ENCODE measurements at regions not wholly inside any gene's neighbourhood (a gene's known extent, or its start where the extent isn't known, plus 50 kb on each side); places are given as distances from the start of the nearest gene placed in this dataset.
"Not testable (repeated sequence)": the region's sequence is repeated elsewhere in the genome, so short reads cannot be mapped to it uniquely, and the experiment has no call there.

DNA sequence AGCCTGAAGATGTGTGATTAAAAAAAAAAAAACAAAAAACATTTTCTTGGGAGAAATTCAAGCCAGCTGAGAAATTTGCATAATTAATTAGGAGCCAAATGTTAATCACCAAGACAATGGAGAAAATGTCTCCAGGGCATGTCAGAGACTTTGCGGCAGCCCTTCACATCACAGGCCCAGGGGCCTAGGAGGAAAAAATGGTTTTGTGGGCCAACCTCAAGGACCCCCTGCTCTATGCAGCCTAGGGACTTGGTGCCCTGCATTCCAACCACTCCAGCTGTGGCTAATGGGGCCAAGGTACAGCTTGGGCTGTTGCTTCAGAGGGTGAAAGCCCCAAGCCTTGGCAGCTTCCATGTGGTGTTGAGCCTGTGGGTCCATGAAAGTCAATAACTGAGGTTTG, 241.9 kb upstream of the THUMPD2 start:
- H3K9me3 Mint-ChIP-seq (ENCODE audit: unreplicated experiment): peaks cover 23% of the 10 kb centered on the region
- H3K27me3 Mint-ChIP-seq (ENCODE audit: unreplicated experiment): peaks cover 6% of the 10 kb centered on the region
- TF ChIP-seq, protein P1, sequence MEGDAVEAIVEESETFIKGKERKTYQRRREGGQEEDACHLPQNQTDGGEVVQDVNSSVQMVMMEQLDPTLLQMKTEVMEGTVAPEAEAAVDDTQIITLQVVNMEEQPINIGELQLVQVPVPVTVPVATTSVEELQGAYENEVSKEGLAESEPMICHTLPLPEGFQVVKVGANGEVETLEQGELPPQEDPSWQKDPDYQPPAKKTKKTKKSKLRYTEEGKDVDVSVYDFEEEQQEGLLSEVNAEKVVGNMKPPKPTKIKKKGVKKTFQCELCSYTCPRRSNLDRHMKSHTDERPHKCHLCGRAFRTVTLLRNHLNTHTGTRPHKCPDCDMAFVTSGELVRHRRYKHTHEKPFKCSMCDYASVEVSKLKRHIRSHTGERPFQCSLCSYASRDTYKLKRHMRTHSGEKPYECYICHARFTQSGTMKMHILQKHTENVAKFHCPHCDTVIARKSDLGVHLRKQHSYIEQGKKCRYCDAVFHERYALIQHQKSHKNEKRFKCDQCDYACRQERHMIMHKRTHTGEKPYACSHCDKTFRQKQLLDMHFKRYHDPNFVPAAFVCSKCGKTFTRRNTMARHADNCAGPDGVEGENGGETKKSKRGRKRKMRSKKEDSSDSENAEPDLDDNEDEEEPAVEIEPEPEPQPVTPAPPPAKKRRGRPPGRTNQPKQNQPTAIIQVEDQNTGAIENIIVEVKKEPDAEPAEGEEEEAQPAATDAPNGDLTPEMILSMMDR (IDR thresholded peaks at IDR 0.05): no peak
- peaks cover 2% of the 10 kb centered on the region for H3K36me3 Mint-ChIP-seq (ENCODE audit: unreplicated experiment)
- H3K4me3 Mint-ChIP-seq (ENCODE audit: unreplicated experiment): no peak overlapping the region
- no peaks in the 10 kb centered on the region for H3K4me1 Mint-ChIP-seq (ENCODE audit: unreplicated experiment)
- DNase-seq (ENCODE audit: extremely low spot score, unreplicated experiment): no peak
- H3K27ac Mint-ChIP-seq (ENCODE audit: unreplicated experiment): no peak overlapping the region

DNA sequence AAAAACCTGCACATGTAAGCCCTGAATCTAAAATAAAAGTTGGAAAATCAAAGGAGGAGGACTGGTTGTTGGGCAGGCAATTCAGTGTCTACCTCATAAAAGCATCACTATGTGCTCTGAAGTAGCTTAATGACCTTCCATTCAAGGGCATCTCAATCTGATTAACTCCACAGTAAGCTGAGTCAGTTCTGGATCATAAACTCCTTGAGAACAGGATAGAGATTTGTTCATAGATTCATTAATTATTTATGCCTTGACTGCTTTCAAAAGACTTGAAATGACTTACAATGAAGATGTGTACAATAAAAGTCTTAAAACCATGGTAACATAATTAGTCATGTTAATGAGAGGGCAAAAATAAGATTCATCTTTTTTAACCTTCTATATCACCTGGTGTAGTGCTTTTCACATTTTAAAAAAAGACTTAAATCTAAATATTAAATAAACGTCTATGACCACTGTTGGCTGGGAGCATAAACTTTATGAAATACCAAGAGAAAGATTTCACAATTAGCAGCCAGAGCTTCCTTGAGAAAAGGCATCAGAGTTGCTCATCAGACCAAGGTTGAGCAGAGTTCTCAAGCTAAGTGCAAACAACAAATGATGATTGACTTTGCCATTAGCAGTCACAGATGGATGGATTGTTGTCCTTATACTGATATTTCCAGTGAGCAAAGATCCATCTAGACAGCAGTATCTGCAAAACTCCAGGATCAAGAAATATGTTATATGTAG, 237.3 kb upstream of the THUMPD2 start:
- H3K27me3 Mint-ChIP-seq (ENCODE audit: unreplicated experiment): peaks cover 6% of the 10 kb centered on the region
- no peaks in the 10 kb centered on the region for H3K4me1 Mint-ChIP-seq (ENCODE audit: unreplicated experiment)
- peaks cover 17% of the 10 kb centered on the region for H3K9me3 Mint-ChIP-seq (ENCODE audit: unreplicated experiment)
- H3K4me3 Mint-ChIP-seq (ENCODE audit: unreplicated experiment): no peak overlapping the region
- H3K36me3 Mint-ChIP-seq (ENCODE audit: unreplicated experiment): peaks cover 2% of the 10 kb centered on the region
- H3K27ac Mint-ChIP-seq (ENCODE audit: unreplicated experiment): no peak overlapping the region
- TF ChIP-seq, protein P1 (IDR thresholded peaks at IDR 0.05): no peak
- DNase-seq (ENCODE audit: extremely low spot score, unreplicated experiment): no peak

DNA sequence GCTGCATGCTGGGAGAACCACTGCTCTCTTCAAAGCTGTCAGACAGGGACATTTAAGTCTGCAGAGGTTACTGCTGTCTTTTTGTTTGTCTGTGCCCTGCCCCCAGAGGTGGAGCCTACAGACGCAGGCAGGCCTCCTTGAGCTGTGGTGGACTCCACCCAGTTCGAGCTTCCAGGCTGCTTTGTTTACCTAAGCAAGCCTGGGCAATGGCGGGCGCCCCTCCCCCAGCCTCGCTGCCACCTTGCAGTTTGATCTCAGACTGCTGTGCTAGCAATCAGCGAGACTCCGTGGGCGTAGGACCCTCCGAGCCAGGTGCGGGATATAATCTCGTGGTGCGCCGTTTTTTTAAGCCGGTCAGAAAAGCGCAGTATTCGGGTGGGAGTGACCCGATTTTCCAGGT, 234.9 kb upstream of the THUMPD2 start:
- not testable (repeated sequence) for H3K27me3 Mint-ChIP-seq (ENCODE audit: unreplicated experiment); H3K4me1 Mint-ChIP-seq (ENCODE audit: unreplicated experiment); H3K9me3 Mint-ChIP-seq (ENCODE audit: unreplicated experiment); H3K27ac Mint-ChIP-seq (ENCODE audit: unreplicated experiment); H3K4me3 Mint-ChIP-seq (ENCODE audit: unreplicated experiment); H3K36me3 Mint-ChIP-seq (ENCODE audit: unreplicated experiment); DNase-seq (ENCODE audit: extremely low spot score, unreplicated experiment)

DNA sequence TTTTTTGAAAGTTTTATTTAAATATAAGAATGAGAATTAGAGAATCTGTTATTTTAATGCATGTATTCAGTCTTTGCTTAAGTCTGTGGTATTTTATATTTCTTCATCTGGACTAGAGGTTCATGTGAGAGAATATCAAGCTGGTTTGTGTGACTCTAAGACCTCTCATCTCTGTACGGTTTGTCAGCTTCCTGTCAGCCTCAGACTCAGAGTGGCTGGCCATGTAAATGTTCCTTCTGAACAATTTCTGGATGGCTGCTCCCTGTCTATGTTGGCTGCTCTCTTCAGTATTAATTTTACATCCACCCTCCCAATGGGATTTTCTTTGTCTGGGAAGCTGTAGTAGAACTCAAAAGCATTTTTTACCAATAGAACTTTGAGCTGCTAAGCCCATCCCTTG, 225.3 kb upstream of the THUMPD2 start:
- no peak for DNase-seq (ENCODE audit: extremely low spot score, unreplicated experiment)
- TF ChIP-seq, protein P1 (IDR thresholded peaks at IDR 0.05): no peak
- H3K27ac Mint-ChIP-seq (ENCODE audit: unreplicated experiment): no peak overlapping the region

DNA sequence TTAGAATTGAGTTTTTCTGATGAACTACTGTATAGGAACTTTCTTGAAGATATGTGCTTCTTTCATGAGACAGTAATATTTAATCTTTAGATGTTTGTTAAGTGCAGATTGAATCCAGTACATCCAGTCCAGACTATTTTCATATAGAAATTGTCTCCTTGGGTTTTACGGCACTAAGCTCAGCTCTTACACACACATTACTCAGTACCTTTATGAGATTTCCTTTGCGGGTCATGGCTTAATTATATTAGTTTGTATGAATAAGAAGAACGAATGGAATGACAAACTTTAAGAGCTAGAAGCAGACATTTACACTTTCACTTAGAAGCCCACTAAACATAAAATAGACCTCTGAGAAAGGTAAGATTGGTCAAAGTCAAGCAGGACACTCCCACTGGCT, 223.3 kb upstream of the THUMPD2 start:
- Mint-ChIP-seq H3K27me3 (ENCODE audit: unreplicated experiment) (peaks cover 6% of the 10 kb centered on the region), H3K27ac (ENCODE audit: unreplicated experiment) (no peak overlapping the region), H3K36me3 (ENCODE audit: unreplicated experiment) (no peaks in the 10 kb centered on the region), H3K9me3 (ENCODE audit: unreplicated experiment) (no peaks in the 10 kb centered on the region), H3K4me1 (ENCODE audit: unreplicated experiment) (no peaks in the 10 kb centered on the region), H3K4me3 (ENCODE audit: unreplicated experiment) (no peak overlapping the region)
- TF ChIP-seq, protein P1 (IDR thresholded peaks at IDR 0.05): no peak
- DNase-seq (ENCODE audit: extremely low spot score, unreplicated experiment): no peak

More for the DNA sequence above, 225.3 kb upstream of the THUMPD2 start:
- H3K36me3 Mint-ChIP-seq (ENCODE audit: unreplicated experiment): no peaks in the 10 kb centered on the region
- H3K4me3 Mint-ChIP-seq (ENCODE audit: unreplicated experiment): no peak overlapping the region
- H3K4me1 Mint-ChIP-seq (ENCODE audit: unreplicated experiment): no peaks in the 10 kb centered on the region
- no peaks in the 10 kb centered on the region for H3K9me3 Mint-ChIP-seq (ENCODE audit: unreplicated experiment)
- peaks cover 4% of the 10 kb centered on the region for H3K27me3 Mint-ChIP-seq (ENCODE audit: unreplicated experiment)

Data from osteocyte (in vitro differentiated cells).